ENCODE measurements at regions not wholly inside any gene's neighbourhood (a gene's known extent, or its start where the extent isn't known, plus 50 kb on each side); places are given as distances from the start of the nearest gene placed in this dataset.

- DNase-seq: no peak
These were observed 471.2 kb downstream of the MIAT start for GRCh38 chr22:27128461-27129085.

DNA sequence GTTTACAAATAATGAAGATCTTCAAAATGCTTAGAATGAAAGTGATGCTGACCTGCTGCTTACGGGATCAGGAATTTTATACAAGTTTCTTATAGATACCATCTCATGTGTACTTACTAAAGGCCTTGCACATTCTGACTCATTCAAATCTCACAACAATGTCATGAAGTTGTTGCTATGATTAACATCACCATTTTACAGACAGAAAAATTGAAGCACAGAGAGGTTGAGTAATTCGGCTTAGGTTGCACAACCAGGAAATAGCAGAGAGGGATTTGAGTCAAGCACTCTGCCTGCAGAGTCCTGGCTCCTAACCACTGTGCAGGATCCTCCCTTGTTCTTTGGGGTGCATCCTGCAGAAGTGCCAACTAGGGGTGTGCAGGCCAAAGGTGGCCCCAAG, 471.9 kb downstream of the MIAT start:
- DNase-seq: no peak

GRCh38 chr22:27130906-27131305, 473.5 kb downstream of the MIAT start:
- DNase-seq: no peak

DNA sequence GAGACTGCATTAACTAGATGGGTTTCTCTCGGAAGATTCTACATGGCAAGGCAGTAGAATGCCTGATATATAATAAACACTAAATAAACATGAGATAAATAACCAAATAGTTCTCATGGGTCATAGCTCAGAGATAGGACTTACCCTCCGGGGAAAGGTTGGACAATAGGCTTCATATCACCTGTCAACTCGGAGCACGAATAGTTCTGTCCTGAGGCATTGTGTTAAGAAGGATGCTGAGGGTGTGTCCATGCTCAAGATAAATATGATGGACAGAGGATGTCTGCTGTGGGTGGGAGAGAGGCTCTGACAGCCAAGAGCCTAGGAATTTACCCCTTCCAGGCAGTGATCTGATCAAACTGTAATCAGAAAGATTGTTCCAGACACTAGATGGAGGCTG, 474.0 kb downstream of the MIAT start:
- DNase-seq: no peak

- no peak for DNase-seq
These were observed 475.0 kb downstream of the MIAT start for GRCh38 chr22:27132400-27132799.

GRCh38 chr22:27133019-27133431, 475.6 kb downstream of the MIAT start:
- no peak for DNase-seq

- DNase-seq: no peak
These were observed 476.4 kb downstream of the MIAT start for GRCh38 chr22:27133681-27134314.

GRCh38 chr22:27134315-27134701, 476.9 kb downstream of the MIAT start:
- DNase-seq: no peak

GRCh38 chr22:27135031-27135981, 477.9 kb downstream of the MIAT start:
- no peak for DNase-seq

DNA sequence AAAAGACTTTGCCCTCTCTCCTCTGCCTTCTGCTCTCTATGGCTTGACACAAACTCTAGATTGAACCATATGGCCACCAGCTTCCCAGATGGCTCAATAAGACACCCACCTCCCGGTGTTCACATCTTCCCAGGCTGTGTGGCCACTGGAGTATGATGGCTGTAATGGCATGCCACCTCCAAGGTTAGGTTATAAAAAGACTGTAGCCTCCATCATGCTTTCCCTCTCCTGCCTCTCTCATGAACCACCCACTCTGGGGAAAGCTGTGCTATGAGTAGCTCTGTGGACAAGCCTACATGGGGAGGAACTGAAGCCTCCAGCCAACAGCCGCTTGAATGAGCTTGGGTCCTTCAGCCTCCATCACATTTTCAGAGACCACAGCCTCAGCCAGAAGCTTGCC, 479.2 kb downstream of the MIAT start:
- no peak for DNase-seq

DNA sequence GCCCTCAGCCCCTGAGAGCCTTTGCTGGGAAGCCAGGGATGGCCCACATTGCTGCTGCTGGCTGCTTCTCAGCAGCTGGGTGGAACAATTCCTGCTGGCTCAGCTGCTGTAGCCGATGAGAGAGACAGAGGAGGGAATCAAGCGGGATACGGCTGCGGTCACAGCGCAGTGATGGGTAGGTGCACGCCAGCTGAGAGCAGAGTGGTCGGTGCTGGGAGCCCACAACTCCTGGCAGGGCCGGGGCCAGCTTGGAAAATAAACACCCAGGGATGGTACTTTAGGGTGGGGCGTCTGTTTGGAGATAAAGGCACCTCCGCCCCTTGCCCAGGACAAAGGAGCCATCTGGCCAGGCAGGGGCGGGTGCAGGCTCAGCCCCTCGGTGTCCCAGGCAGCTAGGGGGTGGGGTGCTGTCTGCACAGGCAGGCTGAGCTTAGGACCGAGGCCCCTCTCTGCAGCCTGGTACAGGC, 480.5 kb downstream of the MIAT start:
- no peak for DNase-seq

DNA sequence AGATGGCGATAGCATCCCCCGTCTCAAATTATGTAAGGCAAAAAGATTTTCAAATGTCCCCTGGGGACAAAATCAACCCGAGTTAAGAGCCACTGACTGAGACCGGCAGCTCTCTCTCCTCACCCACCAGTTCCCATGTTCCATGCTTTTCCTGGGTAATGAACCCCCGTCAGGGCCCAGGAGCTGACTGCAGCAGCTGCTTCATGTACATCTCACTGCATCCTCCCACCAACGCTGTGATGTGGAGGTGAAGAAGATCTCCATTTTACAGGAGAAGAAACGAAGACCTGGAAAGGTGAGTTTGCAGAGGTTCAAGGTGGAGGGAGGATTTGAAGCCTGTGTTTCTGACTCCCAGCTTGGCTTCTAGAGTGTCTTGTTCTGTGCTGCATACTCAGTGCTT, 481.1 kb downstream of the MIAT start:
- DNase-seq: no peak

DNA sequence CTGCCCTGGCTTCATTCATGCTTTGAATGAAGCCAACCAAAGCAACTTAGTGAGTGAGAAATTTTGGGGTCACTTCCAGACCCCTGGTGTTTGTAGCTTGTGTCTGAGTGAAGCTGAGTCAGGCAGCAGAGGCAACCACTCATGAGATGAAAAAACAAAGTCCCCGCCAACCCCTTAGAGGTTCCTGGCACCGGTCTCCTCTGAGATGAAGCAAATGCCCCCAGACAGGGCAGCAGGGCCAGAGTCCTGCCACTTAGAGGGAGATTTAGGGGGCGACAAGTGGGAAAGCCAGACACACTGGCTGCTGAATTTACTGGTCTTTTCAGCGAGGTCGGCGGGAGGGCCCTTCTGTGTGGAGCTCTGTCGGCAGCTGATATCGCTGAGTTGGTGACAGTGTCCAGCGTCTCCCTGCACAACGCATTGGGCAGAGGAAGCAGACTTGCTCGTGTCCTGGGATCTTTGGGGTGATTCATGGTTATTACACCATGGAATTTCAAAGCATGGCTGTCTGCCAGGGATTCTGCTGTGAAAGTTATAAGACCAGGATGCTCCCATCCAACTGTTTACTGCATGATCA, 482.6 kb downstream of the MIAT start:
- no peak for DNase-seq

GRCh38 chr22:27142286-27142685, 484.9 kb downstream of the MIAT start:
- no peak for DNase-seq

DNA sequence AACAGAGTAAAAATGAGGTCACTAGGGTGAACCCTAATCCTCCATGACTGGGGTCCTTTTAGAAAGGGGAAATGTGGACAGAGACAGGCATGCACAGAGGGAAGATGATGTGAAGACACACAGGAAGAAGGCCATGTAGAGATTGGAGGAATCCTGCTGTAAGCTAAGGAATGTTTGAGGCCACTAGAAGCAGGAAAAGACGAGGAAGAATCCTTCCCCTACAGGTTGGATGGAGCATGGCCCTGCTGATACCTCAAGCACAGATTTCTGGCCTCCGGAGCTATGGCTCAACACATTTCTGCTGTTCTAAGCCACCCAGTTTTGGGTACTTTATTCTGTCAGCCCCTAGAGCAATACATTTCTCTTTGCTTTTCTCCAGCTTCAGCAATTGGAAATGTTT, 486.9 kb downstream of the MIAT start:
- no peak for DNase-seq

GRCh38 chr22:27146866-27147633, 489.7 kb downstream of the MIAT start:
- DNase-seq: no peak

DNA sequence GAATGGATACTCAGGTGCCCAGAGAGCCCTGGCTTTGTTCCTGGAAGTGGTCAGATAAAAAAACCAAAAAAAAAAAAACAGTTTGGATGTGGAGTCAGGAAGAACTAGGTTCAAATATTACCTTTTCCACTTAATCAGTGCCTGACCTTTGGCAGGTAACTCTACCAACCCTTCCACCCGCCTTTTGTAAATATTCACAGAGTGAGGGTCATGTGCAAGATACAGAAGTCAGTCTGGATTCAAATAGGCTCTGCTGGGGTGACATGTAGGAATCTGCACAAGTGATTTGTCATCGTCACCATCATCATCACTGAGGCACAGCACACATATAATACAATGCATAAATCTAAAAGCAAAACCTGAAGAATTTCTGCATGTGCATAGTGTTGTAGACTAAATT, 490.7 kb downstream of the MIAT start:
- no peak for DNase-seq

- DNase-seq: no peak
These were observed 491.6 kb downstream of the MIAT start for GRCh38 chr22:27148886-27149470.

DNA sequence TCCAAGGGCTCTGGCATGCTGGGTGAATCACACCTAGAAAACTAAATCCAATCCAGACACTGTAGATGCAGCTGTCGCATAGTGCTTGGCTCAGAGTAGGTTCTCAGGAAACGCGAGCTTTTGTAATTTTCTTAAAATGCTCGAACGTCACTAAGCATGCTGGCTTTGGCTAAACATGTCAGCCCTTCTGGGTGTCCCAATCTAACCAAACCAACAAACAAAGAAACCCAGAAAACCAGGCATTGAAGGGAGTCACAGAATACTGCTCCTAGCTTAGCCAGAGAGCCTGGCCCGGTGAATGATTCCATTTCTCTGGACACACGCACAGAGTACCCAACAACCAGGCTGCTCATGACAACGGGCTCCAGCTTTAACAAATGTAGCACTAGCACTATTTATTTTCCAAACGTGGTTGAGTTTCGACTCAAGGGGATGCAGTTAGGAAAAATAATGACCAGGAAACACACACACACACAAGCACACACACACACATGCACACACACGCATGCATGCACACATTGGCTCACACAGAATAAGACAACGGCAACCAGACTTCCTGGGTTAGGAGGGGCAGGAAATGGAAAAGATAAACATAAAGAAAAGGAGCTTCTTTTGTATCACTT, 492.6 kb downstream of the MIAT start:
- DNase-seq: no peak

GRCh38 chr22:27150544-27150941, 493.2 kb downstream of the MIAT start:
- DNase-seq: no peak

DNA sequence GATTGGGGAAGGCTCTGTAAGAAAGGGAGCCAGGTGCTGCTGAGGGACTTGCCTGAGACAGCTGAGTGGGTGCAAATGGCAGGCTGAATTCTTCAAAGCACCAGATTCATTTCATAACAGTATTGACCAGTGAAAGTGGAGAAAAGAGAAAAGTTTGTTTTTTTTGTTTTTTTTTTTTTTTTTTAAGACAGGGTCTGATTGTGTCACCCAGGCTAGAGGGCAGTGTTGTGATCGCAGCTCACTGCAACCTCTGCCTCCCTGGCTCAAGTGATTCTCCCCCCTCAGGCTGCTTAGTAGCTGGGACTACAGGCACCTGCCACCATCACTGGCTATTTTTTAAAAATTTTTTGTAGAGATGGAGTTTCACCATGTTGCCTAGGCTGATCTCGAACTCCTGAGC, 494.0 kb downstream of the MIAT start:
- DNase-seq: no peak

- DNase-seq: no peak
These were observed 494.6 kb downstream of the MIAT start for GRCh38 chr22:27152033-27152432.

All from activated effector memory CD4-positive, alpha-beta T cell treated with anti-CD3 and anti-CD28 coated beads, Interleukin-2, amount 50 U/mL, for 16 hours (primary cell).